ENCODE measurements at regions not wholly inside any gene's neighbourhood (a gene's known extent, or its start where the extent isn't known, plus 50 kb on each side); places are given as distances from the start of the nearest gene placed in this dataset.

DNA sequence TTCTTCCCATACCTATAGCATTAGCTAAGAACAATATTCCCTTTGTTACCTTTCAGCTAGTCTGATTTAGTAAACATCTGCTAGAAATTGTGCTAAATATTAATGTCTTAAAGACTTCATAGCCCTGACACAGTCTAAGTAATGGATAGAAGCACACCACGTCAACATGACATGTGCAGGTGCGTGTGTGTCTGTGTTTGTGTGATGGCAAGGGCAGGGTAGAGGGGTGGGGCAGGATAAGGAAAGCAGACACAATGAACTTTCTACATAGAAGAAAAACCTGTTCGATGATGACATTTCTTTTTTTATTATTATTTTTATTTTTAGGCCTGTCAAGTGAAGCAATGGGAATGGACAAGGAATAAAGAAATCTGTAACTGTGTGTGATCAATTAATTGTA is 223.3 kb downstream of the NOL4 start:
- Histone ChIP-seq H3K36me3 (replicated peaks in 1 of 2) (no peaks in the 10 kb centered on the region), H3K27ac (no peak overlapping the region), H3K27me3 (no peaks in the 10 kb centered on the region), H3K4me3 (no peak overlapping the region), H3K9me3 (replicated peaks in 1 of 3) (no peaks in the 10 kb centered on the region), H3K4me1 (replicated peaks in 1 of 2) (no peaks in the 10 kb centered on the region)
- intact Hi-C loops (cut with DNase I), result no loop called here
- TF ChIP-seq POLR2A (IDR thresholded peaks at IDR 0.05), result no peak
- TF ChIP-seq, protein P1, sequence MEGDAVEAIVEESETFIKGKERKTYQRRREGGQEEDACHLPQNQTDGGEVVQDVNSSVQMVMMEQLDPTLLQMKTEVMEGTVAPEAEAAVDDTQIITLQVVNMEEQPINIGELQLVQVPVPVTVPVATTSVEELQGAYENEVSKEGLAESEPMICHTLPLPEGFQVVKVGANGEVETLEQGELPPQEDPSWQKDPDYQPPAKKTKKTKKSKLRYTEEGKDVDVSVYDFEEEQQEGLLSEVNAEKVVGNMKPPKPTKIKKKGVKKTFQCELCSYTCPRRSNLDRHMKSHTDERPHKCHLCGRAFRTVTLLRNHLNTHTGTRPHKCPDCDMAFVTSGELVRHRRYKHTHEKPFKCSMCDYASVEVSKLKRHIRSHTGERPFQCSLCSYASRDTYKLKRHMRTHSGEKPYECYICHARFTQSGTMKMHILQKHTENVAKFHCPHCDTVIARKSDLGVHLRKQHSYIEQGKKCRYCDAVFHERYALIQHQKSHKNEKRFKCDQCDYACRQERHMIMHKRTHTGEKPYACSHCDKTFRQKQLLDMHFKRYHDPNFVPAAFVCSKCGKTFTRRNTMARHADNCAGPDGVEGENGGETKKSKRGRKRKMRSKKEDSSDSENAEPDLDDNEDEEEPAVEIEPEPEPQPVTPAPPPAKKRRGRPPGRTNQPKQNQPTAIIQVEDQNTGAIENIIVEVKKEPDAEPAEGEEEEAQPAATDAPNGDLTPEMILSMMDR (IDR thresholded peaks at IDR 0.05), result no peak
- DNase-seq, result no peak
- 78 to 87% (median 80%) methylated on average over 3 of the region's 3 CpGs for WGBS, 4 donors

DNA sequence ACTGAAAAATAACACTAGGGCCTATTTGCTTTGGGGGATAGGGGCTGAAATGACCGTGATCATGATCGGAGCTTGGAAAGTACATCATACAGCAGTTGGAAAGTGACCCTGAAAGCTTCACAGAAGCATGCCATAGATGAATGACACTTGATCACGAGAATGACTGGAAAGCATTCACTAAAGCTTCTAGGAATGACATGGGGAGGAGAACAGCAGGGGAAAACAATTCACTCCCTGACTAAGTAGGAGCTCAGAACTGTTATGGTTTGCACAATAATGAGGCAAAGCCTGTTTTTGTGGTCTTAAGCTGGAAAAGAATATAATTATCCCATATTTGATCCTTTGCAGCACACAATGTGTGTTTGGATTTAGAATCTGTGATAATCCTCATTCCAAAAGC is 237.5 kb downstream of the NOL4 start:
- Histone ChIP-seq H3K27me3 (no peaks in the 10 kb centered on the region), H3K9me3 (replicated peaks in 1 of 3) (no peaks in the 10 kb centered on the region), H3K4me3 (no peak overlapping the region), H3K27ac (no peak overlapping the region), H3K4me1 (replicated peaks in 1 of 2) (no peaks in the 10 kb centered on the region), H3K36me3 (replicated peaks in 1 of 2) (no peaks in the 10 kb centered on the region)
- no peak for DNase-seq
- WGBS, 4 donors, result 47 to 58% (median 56%) methylated on average over 3 of the region's 3 CpGs
- intact Hi-C loops (cut with DNase I), result no loop called here
- TF ChIP-seq, protein P1 (IDR thresholded peaks at IDR 0.05), result no peak
- TF ChIP-seq POLR2A (IDR thresholded peaks at IDR 0.05), result no peak

DNA sequence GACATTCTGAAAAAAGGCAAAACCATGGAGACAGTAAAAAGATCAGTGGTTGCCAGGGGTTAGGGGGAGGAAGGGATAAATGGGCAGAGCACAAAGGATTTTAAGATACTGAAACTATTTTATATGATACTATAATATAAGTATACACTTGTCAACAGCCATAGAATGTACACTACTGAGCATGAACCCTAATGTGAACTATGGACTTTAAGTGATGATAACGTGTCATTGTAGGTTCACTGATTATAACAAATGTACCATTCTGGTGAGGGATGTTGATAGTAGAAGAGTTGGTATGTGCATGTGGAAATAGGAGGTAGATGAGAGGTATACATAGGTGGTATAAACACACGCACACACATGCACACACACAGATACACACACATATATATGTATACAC is 241.6 kb downstream of the NOL4 start:
- Histone ChIP-seq H3K4me3 (no peak overlapping the region), H3K27me3 (no peaks in the 10 kb centered on the region), H3K27ac (no peak overlapping the region), H3K9me3 (replicated peaks in 1 of 3) (no peaks in the 10 kb centered on the region), H3K36me3 (replicated peaks in 1 of 2) (no peaks in the 10 kb centered on the region), H3K4me1 (replicated peaks in 1 of 2) (no peaks in the 10 kb centered on the region)
- no peak for DNase-seq
- TF ChIP-seq POLR2A (IDR thresholded peaks at IDR 0.05), result no peak
- TF ChIP-seq, protein P1 (IDR thresholded peaks at IDR 0.05), result no peak
- 78 to 82% (median 79%) methylated on average over 2 of the region's 2 CpGs for whole genome bisulfite sequencing, 4 donors
- intact Hi-C loops (cut with DNase I), result no loop called here

DNA sequence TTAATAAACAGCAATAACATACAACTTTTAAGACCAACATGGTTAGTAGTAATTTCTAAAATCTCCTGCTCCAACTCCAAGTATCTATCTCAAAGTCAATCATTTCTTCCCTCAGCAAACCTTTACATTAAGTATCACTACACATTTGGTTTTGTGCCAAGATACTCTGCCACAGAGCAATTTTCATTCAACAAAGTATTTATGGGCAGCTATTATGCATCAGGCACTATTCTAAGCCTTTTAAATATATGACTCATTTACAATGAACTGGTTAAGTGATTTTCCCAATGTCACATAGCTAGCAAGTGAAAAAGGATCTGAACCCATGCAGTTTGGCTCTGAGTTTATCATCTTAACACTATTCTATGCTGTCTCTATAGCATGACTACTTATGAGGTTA is 264.3 kb downstream of the NOL4 start:
- TF ChIP-seq, protein P1 (IDR thresholded peaks at IDR 0.05), result no peak
- no peak for TF ChIP-seq POLR2A (IDR thresholded peaks at IDR 0.05)
- Histone ChIP-seq H3K9me3 (replicated peaks in 1 of 3) (no peaks in the 10 kb centered on the region), H3K27ac (no peak overlapping the region), H3K4me1 (replicated peaks in 1 of 2) (no peaks in the 10 kb centered on the region), H3K4me3 (no peak overlapping the region), H3K36me3 (replicated peaks in 1 of 2) (no peaks in the 10 kb centered on the region), H3K27me3 (no peaks in the 10 kb centered on the region)
- intact Hi-C loops (cut with DNase I), result no loop called here
- DNase-seq, result no peak
